ENCODE measurements at regions not wholly inside any gene's neighbourhood (a gene's known extent, or its start where the extent isn't known, plus 50 kb on each side); places are given as distances from the start of the nearest gene placed in this dataset.

GRCh38 chr14:62018606-62019005 lies 256.4 kb downstream of the SNAPC1 start:
- DNase-seq: no peak

DNA sequence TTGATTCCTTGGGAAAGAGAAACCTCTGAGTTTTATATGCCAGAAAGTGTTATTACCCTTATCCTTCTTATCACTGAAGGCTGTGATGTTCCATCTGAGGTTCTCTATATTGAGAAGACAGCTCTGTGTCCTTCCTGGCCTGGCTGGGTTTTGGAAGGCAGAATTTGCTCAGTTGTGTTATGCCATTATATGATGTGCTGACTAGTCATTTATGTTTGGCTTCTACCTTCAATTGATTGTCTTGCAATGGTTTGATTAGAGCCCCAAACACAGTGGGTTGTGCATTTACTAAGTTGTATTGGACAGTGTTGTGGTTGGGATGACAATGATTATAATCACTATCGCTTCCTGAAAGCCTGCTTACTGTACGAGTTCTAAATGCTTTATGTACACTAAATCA lies 265.7 kb downstream of the SNAPC1 start:
- DNase-seq: no peak

- no peak for DNase-seq
These were observed 267.3 kb downstream of the SNAPC1 start for GRCh38 chr14:62029569-62029924.

GRCh38 chr14:62030387-62030786 lies 268.2 kb downstream of the SNAPC1 start:
- no peak for DNase-seq

DNA sequence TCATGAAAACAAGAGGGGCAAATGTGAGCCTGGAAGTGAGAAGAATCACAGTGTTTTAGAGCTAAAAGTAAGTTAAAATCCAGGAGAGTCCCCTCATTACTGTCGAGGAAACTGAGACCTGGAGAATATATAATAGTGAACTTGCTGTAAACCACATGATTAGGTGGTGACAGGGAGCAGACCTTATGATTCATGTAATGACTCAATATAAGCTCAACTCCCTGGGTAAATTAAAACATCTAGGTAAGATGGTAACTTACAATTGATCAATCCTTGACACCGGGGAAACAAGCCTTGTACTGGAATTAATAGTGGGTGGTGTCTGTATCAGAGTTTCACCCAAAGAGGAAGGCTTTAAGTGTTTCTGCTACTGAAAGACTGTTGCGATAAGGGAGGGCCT lies 269.3 kb downstream of the SNAPC1 start:
- DNase-seq: no peak

DNA sequence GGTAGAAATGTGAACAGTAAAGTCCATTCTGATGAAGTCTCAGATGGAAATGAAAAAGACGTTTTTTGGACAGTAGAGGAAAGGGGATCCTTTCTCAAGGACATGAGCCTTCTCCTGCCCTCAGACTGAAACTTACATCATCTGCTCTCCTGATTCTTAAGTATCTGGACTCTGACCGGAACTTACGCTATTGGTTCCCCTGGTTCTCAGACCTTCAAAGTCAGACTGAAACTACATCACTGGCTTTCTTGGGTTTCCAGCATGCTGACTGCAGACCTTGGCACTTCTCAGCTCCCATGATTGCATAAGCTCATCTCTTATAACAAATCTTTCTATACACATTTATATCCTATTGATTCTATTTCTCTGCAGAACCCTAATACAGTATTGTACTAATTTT lies 291.0 kb downstream of the SNAPC1 start:
- no peak for DNase-seq

DNA sequence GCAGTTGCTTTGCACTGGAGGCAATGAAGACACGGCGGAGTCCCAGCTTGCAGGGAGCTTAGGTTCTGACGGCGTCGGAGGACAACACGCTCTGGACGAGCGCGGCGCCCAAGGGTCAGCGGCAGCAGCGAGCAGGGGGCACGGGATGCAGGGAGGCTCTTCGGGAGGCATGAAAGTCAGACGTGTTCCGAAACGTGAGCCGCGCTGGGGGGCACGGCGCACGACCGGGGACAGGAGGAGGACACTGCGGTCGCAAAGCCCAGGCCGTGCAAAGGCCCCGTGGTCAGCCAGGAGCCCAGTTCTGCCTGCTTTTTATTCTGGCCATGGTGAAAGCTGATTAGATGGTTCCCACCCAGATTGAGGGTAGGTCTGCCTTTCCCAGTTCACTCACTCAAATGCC lies 294.6 kb downstream of the SNAPC1 start:
- no peak for DNase-seq

DNA sequence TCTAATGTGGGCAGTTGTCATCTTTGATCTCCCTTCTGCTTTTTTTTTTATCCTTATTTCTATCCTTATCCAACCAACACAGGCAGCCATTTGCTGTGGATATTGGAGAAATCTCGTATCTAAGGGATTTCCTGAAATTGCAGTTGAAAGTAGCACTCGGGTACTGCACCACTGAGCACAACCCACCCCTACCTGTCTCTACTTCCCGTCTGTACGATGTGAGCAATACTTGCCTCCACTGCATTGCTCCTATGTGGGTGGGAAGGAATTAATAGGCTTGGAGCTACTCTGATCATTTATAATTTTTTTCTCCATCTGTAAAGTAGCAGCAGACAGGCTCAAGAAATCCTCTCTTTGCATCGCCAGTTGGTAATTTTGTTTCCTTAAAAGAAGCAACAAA lies 300.4 kb downstream of the SNAPC1 start:
- DNase-seq: no peak

DNA sequence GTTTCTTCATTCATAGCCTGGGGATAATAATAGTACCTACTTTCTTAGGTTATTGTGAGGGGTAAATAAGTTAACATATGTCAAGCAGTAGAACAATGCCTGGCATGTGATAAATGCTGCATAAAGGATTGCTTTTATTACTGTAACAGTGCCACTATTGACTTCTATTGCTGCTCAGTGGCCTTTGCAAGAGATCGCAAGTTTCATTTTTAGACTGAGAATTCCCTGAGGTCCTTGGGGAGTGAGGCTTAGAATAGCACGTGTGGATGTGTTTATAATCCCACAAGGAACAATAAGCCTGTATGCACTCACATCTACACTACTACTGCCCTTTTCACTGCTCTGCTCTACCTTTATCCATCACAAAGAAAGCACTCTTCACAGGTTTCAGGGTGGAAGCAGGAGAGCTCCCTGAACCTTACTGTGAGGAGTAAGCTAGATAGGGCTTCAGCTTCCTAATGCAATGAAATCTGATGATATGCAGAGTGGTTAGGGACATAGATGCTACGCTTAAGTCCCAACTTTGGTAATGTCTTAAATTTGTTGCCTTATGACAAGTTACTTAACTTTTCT lies 302.6 kb downstream of the SNAPC1 start:
- DNase-seq: no peak

- DNase-seq: no peak
These were observed 304.1 kb downstream of the SNAPC1 start for GRCh38 chr14:62066304-62066703.

GRCh38 chr14:62071039-62071438 lies 308.8 kb downstream of the SNAPC1 start:
- DNase-seq: no peak

DNA sequence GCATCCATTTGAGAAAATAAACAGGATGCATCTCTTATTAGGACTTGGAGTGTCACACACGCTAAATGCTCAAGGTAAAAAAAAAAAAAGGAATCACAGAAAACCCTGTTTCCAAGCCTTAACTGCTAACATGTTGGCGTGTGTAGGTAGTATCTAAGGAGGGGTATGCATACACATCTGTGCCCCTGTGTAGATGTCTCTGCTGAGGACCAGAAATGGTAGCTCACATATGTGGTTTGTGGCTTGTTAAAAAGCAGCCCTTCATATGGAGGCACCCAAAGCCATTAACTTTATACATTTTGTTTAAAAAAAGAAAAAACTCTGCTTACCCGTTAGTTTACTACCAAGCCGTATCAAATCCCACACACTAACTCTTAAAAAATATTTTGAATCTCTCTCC lies 314.1 kb downstream of the SNAPC1 start:
- DNase-seq: no peak

DNA sequence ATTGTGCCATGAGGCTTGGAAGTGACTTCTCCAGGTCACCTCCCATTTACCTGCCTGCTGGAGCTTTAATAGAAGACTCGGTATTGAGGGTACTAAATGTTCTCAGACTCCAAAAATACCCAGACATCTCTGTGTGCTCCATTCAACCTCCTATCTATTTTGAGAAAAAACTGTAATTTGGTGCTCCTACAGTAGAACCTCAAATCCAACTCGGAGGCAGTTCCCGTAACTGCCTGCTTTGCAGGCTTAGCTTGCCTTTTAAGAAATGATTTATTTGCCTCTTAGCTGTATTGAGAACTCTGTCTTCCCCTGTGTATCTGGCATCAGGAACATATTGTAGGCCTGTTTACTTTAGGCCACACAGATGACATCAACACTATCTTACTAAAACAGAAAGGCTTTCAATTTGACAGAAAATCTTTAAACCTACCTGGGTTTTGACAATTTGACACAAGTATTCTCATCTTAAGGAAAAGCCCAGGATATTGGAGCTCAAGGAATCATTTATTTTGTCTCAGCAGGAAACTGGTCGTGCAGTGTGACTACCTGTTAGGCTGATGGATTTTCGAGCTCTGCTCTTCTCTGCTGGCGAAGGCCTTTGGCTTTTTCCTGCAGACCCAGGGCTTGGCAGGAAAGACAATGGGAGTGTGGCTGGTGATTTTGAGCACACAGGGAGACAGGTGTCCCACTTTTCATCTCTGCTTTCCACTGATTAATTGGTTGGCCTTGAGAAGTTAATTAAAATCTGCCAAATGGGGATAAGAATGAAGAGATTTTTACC lies 314.8 kb downstream of the SNAPC1 start:
- no peak for DNase-seq

GRCh38 chr14:62077676-62078261 lies 315.5 kb downstream of the SNAPC1 start:
- peak; percentile 42 for DNase-seq

GRCh38 chr14:62079038-62079437 lies 316.8 kb downstream of the SNAPC1 start:
- DNase-seq: no peak

DNA sequence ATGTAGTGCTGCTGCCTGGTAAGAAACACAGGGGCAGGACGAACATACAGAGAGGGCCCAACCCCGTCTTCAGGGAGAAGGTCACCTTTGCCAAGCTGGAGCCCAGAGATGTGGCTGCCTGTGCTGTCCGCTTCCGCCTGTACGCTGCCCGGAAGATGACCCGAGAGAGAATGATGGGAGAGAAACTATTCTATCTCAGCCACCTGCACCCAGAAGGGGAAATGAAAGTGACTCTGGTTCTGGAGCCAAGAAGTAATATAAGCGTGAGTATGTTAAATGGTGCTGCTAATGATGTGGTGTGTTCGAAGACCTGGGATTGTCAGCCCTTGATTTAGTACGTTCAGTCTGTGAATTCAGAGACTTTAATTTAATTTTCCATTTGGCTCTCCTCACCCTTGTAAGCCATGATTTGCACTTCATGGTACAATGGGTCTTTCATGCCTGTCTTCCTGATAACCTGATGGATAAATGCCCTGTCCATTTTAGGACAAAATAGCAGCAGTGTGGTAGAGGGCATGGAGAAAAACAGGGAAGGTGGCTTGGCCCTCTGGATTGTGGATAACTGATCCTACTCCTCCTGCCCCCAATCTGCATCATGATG lies 318.9 kb downstream of the SNAPC1 start:
- DNase-seq: peak; percentile 23

DNA sequence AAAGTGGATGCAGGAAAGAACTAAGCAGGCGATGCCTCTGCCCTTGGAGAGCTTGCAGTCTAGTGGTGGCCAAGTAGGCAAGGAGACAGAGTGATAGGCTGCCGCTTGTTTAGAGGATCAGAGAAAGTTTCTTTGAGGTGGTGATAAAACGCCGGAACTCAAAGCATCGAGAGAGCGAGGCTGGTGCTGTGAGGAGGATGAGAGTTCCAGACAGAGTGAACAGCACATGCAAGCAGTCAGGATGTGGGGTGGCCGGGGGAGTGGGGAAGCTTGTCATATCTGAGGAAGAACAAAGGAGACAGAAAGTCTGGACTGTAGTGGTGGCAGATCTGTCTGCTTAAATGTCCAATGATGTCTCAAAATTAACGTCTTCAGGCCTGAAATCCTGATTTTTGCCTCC lies 319.7 kb downstream of the SNAPC1 start:
- DNase-seq: no peak

DNA sequence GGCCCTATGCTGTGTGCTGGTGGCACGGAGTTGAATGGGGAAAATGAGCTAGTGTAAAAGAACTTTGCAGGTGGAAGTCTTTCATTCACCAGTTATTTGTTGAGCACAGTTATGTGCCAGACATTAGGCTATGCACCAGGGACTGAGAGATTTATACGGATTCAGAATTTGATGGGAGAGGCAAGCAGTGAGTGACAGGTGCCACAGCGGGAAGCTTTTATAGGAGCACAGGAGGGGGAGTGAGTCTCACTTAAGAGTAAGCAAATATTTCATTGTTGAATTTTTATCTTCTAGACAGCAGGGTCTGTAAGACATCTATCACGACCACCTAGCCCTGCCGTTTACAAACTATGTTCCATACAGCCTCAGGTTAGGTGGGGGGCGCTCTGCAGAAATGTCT lies 320.6 kb downstream of the SNAPC1 start:
- no peak for DNase-seq

DNA sequence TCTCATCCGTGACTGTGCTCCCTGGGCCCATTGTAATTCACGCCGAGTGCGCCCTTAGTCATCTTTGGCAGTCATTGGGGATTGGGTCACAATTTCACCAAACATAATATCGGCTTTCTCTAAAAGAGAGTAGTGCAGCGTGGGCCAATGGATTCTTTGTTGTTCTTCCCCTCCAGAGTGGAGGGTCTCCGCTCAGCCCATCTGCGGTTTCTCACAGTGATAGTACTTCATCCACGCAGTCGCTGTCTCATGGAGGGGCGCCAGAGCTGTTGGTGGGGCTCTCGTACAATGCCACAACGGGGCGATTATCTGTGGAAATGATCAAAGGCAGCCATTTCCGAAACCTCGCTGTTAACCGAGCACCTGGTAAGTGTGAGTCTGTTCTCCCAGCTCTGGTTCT lies 321.8 kb downstream of the SNAPC1 start:
- no peak for DNase-seq

DNA sequence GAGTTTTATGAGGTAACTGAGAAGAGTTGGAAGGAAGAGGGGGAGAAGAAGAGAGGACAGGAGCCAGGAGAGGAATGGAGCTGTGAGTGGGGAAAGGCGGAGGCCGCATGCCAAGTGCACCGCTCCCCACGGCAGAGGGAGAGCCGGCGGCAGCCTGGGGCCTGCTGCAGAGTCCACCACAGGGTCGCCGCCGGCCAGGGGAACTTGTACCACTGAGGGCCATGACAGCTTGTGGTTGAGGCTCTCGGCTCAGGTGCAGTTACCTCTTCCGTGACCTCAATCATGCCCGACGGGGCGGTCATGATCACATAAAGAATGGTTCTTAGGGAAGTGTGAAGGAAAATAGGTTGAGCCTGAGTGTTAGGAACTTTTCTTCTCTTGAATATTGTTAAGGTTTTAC lies 325.0 kb downstream of the SNAPC1 start:
- DNase-seq: no peak

- DNase-seq: no peak
These were observed 331.5 kb downstream of the SNAPC1 start for GRCh38 chr14:62093736-62094135.

GRCh38 chr14:62097072-62097471 lies 334.9 kb downstream of the SNAPC1 start:
- DNase-seq: no peak

- no peak for DNase-seq
These were observed 335.6 kb downstream of the SNAPC1 start for GRCh38 chr14:62097824-62098223.

DNA sequence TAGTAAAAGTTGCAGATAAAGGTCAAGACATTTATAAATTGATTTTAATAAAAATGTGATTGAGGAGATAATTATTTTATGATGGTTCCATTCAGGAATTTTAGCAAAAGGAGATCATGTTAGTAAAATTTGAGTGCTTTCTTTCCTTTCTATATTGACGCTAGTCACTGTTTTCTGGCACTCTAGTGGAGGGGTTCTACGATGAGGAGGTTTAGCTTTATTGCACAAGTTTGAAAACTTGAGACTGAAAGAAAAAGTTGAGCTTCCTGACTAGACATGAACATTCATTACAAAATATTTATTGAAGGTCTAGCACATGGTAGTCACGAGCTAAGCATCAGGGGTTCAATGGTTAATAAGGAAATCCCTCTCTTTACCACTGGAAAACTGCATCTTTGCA lies 336.1 kb downstream of the SNAPC1 start:
- DNase-seq: no peak

Data from CD4-positive, alpha-beta T cell treated with Interleukin-15 for 1 hour (primary cell).